ENCODE measurements at regions not wholly inside any gene's neighbourhood (a gene's known extent, or its start where the extent isn't known, plus 50 kb on each side); places are given as distances from the start of the nearest gene placed in this dataset.
A peak's percentile ranks its signal among the peaks of the same experiment; 100 is the strongest.

GRCh38 chr17:71402007-71402406 lies 718.8 kb upstream of the SOX9 start:
- DNase-seq = no peak

DNA sequence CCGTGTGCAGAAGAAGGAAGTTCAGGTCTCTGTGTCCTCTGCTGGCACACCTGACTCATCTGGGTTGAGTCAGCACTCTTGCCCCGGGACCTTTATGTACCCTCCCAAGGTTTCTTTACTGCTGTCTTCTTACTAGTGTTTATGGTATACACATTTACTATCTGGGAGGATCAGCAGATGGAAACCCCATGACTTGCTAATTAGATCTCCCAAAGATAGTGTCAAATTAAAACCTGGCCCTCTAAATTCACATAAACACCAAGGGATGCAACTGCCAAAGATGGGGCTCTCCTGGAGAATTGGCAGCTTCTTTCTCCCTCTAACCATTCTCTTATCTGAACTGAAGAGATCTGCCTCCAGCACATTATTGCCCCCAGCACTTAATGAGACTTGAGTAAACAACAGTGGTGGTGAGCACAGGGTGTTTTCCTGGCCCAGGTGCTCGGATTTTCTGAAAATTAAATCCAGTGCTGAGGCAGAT lies 718.1 kb upstream of the SOX9 start:
- no peak for DNase-seq

DNA sequence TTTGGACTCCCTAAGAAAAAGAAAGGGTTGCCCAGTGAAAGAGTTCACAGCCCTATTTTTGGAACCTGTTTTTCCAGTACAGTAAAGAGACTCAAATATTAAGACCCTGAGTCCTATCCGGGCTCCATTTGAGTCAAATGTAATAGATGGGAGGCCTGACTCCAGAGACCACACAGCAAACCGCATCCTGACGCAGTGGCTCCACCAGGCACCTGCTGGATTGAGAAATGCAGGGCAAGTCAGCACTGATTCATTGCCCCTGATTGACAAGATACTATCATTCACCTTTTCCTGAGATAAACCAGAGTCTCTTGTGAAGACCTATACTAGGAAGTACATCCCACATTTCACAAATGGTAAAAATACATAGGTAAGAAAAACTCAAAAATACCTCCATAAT lies 715.7 kb upstream of the SOX9 start:
- DNase-seq = no peak

GRCh38 chr17:71407981-71408380 lies 712.8 kb upstream of the SOX9 start:
- DNase-seq = no peak

GRCh38 chr17:71409137-71409536 lies 711.7 kb upstream of the SOX9 start:
- DNase-seq = no peak

DNA sequence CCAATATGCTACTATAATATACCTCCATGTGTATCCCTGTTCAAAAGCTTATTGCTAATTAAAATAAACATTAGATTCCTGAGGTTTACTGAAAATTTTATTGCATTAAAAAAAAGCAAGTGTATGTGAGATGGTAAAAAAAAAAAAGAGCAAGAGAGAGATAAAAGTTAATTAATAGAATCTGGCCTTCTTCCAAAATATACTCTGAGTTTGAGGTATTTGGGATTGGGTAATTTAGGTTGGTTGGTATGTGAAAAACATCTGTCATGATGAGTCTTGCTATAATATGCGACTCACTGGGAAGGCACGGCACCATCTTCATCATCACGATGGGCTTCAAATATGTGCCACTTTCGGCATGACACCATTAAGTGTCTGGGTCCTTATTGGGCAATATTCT lies 711.1 kb upstream of the SOX9 start:
- no peak for DNase-seq

- DNase-seq = no peak
Observed at GRCh38 chr17:71412803-71413202, 708.0 kb upstream of the SOX9 start.

DNA sequence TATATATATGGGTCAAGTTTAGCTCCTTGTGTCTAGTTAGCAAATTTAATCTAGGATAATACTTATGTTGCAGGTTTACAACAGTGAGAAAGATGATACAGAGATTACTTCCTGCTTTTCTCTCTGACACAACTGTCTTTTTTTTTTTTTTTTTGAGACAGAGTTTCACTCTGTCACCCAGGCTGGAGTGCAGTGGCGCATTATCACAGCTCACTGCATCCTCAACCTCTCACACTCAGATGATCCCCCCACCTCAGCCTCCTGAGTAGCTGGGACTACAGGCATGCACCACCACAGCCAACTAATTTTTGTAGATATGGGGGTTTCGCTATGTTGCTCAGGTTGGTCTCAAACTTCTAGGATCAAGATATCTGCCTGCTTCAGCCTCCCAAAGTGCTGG lies 706.9 kb upstream of the SOX9 start:
- DNase-seq = no peak

DNA sequence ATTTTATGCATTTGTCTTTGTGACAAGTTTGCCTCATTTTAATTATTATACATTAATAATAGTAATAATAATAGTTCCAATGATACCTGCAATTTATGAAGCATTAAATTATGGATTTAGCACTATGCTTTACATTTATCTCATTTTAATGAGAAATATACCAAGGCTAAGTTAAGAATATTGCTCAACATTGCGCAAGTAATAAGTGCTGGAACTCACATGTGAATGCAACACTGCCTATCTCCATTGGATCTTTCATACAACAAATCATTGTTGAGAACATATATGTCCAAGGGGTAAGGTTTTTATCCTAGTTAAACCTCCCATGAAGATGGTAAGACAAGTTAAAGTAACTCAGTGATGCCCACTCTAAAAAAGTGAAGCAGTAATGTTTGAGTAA lies 703.7 kb upstream of the SOX9 start:
- no peak for DNase-seq

- DNase-seq = no peak
Observed at GRCh38 chr17:71422968-71423367, 697.9 kb upstream of the SOX9 start.

- no peak for DNase-seq
Observed at GRCh38 chr17:71423871-71424546, 696.8 kb upstream of the SOX9 start.

DNA sequence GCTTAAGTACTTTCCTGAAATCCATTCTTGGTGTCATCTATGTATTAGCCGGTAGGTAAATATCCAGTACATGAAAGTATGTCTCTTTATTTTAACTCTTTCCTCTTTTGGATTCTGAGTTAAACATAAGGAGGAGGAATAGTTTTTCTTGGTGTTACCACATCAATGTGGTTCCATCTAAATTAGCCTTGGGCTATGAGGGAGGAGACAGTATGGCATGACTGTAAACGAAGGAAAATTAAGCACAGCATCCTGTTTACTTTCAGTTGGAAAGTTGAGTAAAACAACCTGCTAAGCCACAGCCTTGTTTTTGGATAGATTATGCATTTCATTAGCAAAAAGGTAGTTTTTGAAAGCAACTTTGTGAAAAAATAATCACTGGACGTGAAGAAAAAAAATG lies 693.0 kb upstream of the SOX9 start:
- no peak for DNase-seq

DNA sequence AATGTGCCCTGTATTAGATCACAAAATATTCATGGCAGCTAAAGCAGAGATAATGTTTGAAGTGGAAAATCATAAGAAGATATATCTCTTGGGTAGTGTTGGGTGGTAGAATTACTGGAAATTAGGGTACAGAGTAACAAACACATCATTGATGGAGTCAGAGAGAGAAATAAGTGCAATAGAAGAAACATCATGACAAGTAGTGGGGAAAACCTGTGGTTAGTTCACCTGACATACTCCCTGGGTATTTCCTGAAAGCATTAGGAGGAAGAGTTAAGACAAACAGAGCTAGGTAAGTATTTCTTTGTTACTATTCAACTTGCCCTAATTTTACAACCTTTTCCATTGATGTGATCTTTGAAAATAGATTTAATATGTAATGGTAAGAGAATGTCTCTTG lies 691.9 kb upstream of the SOX9 start:
- DNase-seq = no peak

DNA sequence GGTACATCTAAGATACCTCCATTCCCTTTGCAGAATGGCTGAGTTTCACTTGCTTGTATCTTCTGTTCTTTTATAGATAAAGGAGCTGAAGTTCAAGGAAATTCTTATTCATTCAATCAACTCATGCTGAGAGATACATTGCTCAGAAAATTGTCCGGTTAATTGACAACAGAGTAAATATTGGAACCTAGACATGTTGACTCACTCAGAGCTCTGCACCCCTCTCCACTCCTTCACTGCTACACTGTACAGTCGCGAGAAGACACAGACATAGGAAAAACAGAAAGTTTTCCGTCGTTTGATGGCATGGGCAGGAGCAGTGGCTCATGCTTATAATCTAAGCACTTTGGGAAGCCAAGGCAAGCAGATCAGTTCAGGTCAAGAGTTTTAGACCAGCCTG lies 690.5 kb upstream of the SOX9 start:
- DNase-seq = no peak

DNA sequence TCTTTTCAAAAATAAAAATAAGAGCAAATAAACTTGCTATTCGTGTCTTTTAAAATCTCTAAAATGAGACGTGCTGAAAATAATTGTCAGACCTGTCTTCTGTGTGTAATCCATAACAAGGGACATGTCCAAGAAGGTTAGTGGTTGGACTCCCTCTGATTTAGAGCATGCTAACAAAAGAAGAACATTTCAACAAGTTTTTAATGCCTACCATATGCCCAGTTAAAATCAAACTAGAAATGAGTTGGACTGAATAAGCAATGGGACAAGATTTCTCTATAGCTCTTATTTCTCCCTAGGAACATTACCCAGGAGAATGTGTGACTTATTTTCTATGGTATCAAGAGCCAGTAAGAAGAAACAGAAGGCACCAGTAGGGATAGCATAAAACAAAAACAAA lies 689.7 kb upstream of the SOX9 start:
- no peak for DNase-seq

DNA sequence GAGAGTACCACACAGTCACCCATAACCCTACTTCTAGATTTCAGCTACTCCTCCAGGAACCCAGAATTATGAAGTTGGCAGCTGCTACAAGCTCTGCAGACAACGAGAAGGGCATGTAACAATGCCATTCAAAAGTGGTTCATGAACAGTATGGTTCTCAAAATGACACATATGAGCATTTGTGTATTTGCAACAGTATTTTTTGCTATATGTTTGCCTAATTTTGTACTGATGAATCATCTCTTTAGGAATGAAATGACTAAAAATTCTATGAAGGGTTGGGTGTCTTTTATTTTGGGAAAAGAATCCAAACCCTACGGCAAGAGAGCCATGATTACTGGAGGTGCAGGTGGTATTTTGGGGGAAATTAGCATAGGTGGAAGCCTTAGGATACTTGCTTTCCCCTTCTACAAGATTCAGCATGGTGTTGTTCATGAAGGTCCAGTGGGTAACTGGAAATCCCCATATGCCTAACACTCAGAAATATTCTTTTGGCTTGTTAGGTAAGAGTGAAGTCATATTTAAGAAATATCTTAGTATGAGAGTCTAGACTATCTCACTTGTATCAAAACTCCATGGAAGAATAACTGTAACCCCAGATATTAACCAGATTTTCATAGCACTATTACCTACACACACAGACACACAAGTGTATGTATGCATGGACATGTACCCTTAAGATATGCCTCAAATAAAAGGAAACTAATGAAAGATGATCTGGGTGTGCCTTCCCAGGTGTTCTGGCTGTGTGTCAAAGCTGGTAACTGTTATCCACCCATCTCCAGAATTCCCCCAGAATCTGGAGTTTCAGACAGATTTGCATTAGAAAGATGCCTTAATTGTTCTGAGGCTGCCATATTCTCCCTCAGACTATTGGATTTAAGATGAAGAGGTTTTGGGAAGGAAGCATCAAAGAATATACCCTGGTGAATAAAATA lies 688.2 kb upstream of the SOX9 start:
- DNase-seq = no peak

GRCh38 chr17:71434716-71435115 lies 686.1 kb upstream of the SOX9 start:
- DNase-seq = no peak

DNA sequence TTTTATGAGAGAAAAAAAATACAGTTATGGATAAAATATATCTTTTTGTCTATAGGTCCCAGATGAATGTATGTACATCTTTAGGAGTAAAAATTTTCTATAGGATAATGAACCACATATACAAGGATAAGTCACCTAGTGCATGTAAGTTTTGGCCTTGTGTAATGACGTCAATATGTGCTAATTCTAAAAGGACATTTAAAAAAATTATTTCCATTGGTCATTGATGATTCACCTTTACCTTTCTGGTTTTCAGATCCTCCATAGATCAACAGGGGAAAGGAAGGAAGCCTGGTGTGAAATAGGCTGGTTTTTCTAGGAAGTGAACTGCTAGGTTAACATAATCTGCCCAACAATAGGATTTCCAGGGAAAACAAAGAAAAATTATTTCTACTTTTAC lies 684.3 kb upstream of the SOX9 start:
- no peak for DNase-seq

DNA sequence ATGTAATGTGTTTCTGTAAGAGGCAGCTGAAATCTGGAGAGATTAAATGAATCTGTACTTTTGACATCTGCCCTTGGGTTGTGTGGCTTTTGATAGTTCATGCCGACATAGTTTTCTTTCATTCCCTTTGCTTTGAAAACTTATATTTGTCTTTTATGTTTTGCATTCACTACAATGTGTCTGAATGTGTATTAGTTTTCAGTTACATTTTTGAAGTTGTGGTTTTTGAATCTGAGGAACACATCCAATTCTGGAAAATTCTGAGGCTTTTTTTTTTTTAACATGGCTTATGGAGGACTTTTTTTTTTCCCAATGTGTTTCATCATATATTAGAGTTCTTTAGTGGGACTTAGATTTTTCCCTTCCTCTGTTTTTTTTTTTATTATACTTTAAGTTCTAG lies 683.7 kb upstream of the SOX9 start:
- no peak for DNase-seq

DNA sequence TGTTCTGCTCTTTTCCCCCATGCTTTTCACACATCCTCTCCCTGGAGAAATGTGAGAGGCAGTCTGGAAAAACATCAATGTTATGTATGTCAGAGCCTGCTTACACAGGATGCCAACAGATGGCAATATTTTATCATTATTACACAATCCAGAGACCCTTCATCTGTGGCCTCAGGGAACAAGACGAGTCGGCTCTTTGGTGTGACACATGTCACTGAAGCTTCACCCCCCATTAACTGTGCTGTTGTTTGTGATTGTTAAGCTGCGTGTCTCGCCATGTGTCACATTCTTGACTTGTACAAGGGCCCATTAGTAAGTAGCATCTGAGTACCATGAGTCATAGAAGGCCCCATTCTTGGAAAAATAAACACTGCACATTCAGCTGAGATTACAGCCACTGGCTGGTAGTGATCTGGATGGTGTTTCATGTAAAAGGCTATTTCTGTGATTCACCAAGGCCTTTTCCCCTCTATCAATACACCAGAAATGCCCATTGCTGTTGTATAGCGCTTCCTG lies 682.1 kb upstream of the SOX9 start:
- DNase-seq = peak; percentile 83

DNA sequence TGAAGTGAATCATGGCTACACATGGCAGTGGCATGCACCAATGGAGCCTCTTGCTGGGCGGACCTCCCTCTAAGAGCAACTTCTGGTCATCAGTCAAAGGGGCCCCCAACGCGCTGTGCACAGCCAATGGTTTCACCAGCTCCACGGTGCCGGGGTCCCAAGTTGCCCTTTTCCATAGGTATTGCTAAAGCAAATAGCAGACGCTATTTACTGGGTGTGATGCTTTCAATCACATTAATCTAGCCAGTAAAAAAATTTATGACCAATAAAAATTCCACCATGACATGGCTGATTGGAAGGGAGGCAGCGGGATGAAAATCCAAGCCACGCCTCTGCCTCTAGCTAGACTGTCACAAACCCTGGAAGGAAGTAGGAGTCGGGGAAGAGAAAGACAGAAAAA lies 680.3 kb upstream of the SOX9 start:
- no peak for DNase-seq

- no peak for DNase-seq
Observed at GRCh38 chr17:71441098-71441497, 679.7 kb upstream of the SOX9 start.

- no peak for DNase-seq
Observed at GRCh38 chr17:71444078-71444477, 676.7 kb upstream of the SOX9 start.
